ENCODE measurements at regions not wholly inside any gene's neighbourhood (a gene's known extent, or its start where the extent isn't known, plus 50 kb on each side); places are given as distances from the start of the nearest gene placed in this dataset.

GRCh38 chr11:15882876-15883454 lies 473.4 kb downstream of the SOX6 start:
- H3K9me3 ChIP-seq (ENCODE audit: control insufficient read depth, low read length), result no peaks in the 10 kb centered on the region
- H3K9ac ChIP-seq (ENCODE audit: low read length), result no peak overlapping the region
- no peak overlapping the region for H3K4me3 ChIP-seq (ENCODE audit: low read length)
- H3K4me1 ChIP-seq (ENCODE audit: control insufficient read depth, insufficient read depth, low read length), result peaks cover 3% of the 10 kb centered on the region
- no peaks in the 10 kb centered on the region for H3K27me3 ChIP-seq (ENCODE audit: control insufficient read depth, insufficient read depth, low read length)
- H3K36me3 ChIP-seq (ENCODE audit: control insufficient read depth, insufficient read depth, low read length), result no peaks in the 10 kb centered on the region

- H3K4me1 ChIP-seq (ENCODE audit: control insufficient read depth, insufficient read depth, low read length), result peaks cover 3% of the 10 kb centered on the region
- no peaks in the 10 kb centered on the region for H3K27me3 ChIP-seq (ENCODE audit: control insufficient read depth, insufficient read depth, low read length)
- H3K36me3 ChIP-seq (ENCODE audit: control insufficient read depth, insufficient read depth, low read length), result no peaks in the 10 kb centered on the region
- no peak overlapping the region for H3K4me3 ChIP-seq (ENCODE audit: low read length)
- no peak overlapping the region for H3K9ac ChIP-seq (ENCODE audit: low read length)
- no peaks in the 10 kb centered on the region for H3K9me3 ChIP-seq (ENCODE audit: control insufficient read depth, low read length)
These were observed 472.9 kb downstream of the SOX6 start for GRCh38 chr11:15883455-15883920.

- no peak overlapping the region for H3K4me3 ChIP-seq (ENCODE audit: low read length)
- no peaks in the 10 kb centered on the region for H3K27me3 ChIP-seq (ENCODE audit: control insufficient read depth, insufficient read depth, low read length)
- peaks cover 3% of the 10 kb centered on the region for H3K4me1 ChIP-seq (ENCODE audit: control insufficient read depth, insufficient read depth, low read length)
- no peak overlapping the region for H3K9ac ChIP-seq (ENCODE audit: low read length)
- no peaks in the 10 kb centered on the region for H3K9me3 ChIP-seq (ENCODE audit: control insufficient read depth, low read length)
- H3K36me3 ChIP-seq (ENCODE audit: control insufficient read depth, insufficient read depth, low read length), result no peaks in the 10 kb centered on the region
These were observed 472.2 kb downstream of the SOX6 start for GRCh38 chr11:15884141-15884540.

DNA sequence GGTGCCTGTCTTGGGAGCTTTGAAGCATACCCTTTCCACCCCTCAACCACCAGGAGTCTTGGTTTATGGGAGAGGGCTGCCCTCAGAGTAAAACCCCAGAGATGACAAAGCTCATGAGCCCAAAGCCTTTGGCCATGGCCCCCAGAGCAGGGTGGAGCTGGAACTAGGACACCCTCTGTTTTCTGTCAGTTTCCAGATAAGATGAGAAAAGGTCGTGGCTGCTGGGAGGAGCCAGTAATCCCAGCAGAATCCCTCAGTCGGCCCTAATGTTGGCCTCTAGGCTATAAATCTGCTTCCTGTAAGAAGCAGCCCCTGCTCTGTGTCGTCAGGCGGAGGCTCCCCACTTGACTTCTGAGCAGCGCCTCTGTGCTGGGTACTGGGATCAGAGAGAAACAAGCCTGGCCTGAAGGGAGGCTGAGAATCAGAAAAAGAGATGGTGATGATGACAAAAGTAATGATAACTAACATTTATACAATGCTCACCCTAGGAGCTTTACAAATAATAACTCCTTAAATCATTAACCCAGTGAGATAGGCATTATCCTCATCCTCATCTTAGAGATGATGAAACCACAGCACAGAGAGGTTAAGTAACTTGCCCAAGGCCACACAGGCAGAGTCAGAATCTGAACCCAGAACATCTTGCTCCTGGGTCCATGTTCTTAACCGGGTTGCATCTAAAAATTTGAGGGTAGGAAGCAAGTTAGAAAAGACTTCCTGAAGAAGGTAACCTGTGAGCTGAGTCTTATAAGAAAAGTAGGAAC lies 471.4 kb downstream of the SOX6 start:
- H3K27me3 ChIP-seq (ENCODE audit: control insufficient read depth, insufficient read depth, low read length), result no peaks in the 10 kb centered on the region
- peaks cover 3% of the 10 kb centered on the region for H3K4me1 ChIP-seq (ENCODE audit: control insufficient read depth, insufficient read depth, low read length)
- no peaks in the 10 kb centered on the region for H3K36me3 ChIP-seq (ENCODE audit: control insufficient read depth, insufficient read depth, low read length)
- H3K9me3 ChIP-seq (ENCODE audit: control insufficient read depth, low read length), result no peaks in the 10 kb centered on the region
- no peak overlapping the region for H3K4me3 ChIP-seq (ENCODE audit: low read length)
- H3K9ac ChIP-seq (ENCODE audit: low read length), result no peak overlapping the region

DNA sequence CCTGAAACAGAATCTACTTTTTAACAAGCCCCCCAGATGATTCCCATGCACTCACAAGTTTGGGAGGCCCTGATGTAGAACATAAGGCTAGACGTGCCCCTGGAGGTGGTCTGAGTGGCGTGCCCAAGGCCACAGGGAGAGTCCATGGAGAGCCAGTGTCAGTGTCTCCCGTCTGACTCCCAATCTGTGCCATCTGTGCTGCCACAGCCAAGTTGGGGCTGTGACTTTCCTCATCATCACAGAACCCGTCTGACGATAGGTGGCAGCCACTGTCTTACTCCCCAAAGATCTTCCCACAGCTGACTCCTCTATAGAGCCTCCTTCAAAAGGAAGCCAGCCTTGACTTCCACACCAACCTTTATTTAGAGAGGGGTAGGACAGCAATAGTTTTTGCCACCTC lies 470.5 kb downstream of the SOX6 start:
- Histone ChIP-seq H3K9ac (ENCODE audit: low read length) (no peak overlapping the region), H3K27me3 (ENCODE audit: control insufficient read depth, insufficient read depth, low read length) (no peaks in the 10 kb centered on the region), H3K4me1 (ENCODE audit: control insufficient read depth, insufficient read depth, low read length) (peaks cover 3% of the 10 kb centered on the region), H3K4me3 (ENCODE audit: low read length) (no peak overlapping the region), H3K9me3 (ENCODE audit: control insufficient read depth, low read length) (no peaks in the 10 kb centered on the region), H3K36me3 (ENCODE audit: control insufficient read depth, insufficient read depth, low read length) (no peaks in the 10 kb centered on the region)

GRCh38 chr11:15886299-15886698 lies 470.0 kb downstream of the SOX6 start:
- Histone ChIP-seq H3K4me3 (ENCODE audit: low read length) (no peak overlapping the region), H3K4me1 (ENCODE audit: control insufficient read depth, insufficient read depth, low read length) (peaks cover 3% of the 10 kb centered on the region), H3K9ac (ENCODE audit: low read length) (no peak overlapping the region), H3K9me3 (ENCODE audit: control insufficient read depth, low read length) (no peaks in the 10 kb centered on the region), H3K36me3 (ENCODE audit: control insufficient read depth, insufficient read depth, low read length) (no peaks in the 10 kb centered on the region), H3K27me3 (ENCODE audit: control insufficient read depth, insufficient read depth, low read length) (no peaks in the 10 kb centered on the region)

DNA sequence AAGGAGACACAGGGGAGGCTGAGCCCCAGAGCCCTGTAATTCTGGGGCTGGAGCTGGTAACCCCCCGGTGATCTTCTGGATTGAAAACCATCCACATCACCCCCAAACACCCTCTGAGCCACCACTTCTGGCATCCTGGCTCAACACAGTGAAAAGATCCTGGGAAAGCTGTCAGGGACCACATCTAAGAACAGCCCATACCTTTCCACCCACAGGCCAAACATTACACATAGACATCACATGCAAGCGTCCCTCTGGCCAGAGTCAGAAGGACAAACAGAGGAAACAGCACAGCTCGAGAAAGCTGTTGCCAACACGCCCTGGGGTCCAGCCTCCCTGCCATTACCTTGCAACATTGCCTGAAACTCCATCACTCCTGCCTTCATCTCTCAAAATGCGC lies 469.5 kb downstream of the SOX6 start:
- H3K4me1 ChIP-seq (ENCODE audit: control insufficient read depth, insufficient read depth, low read length), result peaks cover 3% of the 10 kb centered on the region
- no peak overlapping the region for H3K9ac ChIP-seq (ENCODE audit: low read length)
- no peak overlapping the region for H3K4me3 ChIP-seq (ENCODE audit: low read length)
- H3K9me3 ChIP-seq (ENCODE audit: control insufficient read depth, low read length), result no peaks in the 10 kb centered on the region
- H3K36me3 ChIP-seq (ENCODE audit: control insufficient read depth, insufficient read depth, low read length), result no peaks in the 10 kb centered on the region
- H3K27me3 ChIP-seq (ENCODE audit: control insufficient read depth, insufficient read depth, low read length), result no peaks in the 10 kb centered on the region

DNA sequence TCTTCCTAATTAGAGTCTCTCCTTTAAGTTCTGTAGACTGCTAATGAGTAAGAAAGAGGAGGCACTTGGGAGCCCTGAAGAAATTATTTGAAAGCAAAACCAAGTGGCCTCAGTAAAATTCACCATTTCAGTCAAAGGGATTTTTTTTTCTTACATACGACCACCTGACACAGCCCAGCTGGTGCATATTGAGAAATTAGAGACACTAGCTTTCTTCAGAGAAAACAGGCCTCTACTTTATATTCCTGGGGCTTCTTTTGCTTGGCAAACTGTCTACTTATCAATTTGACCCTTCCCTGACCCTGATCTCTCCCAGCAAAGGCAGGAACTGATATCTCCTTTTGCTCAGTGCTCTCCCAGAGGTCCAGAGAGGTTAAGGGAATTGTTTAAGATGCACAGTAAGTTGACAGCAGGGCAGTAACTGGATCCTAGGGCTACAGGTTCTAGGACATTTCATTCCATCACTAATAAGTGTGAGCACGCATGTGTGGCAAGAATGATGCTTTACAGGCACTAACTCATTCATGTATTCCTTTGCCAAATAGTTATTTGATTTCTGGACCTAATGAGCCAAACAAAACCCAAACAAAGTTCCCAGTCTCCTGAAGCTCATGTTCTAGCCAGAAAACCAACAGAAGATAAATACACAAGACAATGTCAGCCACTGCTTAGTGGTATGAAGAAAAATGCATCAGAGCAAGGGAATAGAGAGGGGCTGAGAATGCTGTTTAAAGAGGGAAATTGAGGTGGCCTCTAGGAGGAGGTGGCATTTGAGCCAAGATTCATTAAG lies 467.6 kb downstream of the SOX6 start:
- Histone ChIP-seq H3K4me1 (ENCODE audit: control insufficient read depth, insufficient read depth, low read length) (peaks cover 12% of the 10 kb centered on the region), H3K9me3 (ENCODE audit: control insufficient read depth, low read length) (no peaks in the 10 kb centered on the region), H3K36me3 (ENCODE audit: control insufficient read depth, insufficient read depth, low read length) (no peaks in the 10 kb centered on the region), H3K27me3 (ENCODE audit: control insufficient read depth, insufficient read depth, low read length) (no peaks in the 10 kb centered on the region), H3K9ac (ENCODE audit: low read length) (no peak overlapping the region), H3K4me3 (ENCODE audit: low read length) (no peak overlapping the region)

- H3K4me1 ChIP-seq (ENCODE audit: control insufficient read depth, insufficient read depth, low read length), result peaks cover 12% of the 10 kb centered on the region
These were observed 466.8 kb downstream of the SOX6 start for GRCh38 chr11:15889363-15890030.

DNA sequence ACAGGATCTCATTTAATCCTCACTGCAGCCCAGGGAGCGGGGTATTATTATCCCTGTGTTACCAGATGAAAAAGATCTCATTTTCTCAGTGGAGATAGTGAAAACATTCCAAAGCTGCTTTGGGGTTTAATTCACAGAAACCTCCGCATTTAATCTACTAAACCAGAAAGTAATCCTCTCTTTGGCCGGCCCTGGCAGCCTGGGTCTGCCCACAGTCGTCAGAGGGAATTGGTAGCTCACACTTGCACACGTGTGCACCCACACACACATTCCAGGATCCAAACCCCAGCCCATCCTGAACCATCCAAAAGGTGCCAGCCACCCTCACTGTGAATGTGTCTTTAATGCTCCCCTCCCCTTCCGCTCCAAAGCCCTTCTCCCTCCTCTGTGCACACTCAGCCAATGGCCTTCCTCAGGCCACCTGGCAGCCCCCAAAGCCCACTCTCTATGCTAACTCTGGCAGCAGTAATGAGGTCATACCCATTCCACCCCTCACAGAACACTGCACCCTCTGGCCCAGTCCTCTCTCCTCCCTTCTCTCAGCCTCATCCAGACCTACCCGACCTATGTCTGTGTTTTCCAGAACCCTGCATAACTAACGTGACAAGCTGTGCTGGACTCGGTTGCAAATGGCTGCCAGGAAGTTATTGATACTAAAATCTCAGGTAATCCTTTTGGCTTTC lies 466.2 kb downstream of the SOX6 start:
- no peaks in the 10 kb centered on the region for H3K9me3 ChIP-seq (ENCODE audit: control insufficient read depth, low read length)

More at GRCh38 chr11:15889363-15890030, 466.8 kb downstream of the SOX6 start:
- Histone ChIP-seq H3K4me3 (ENCODE audit: low read length) (no peak overlapping the region), H3K36me3 (ENCODE audit: control insufficient read depth, insufficient read depth, low read length) (no peaks in the 10 kb centered on the region), H3K9ac (ENCODE audit: low read length) (no peak overlapping the region), H3K9me3 (ENCODE audit: control insufficient read depth, low read length) (no peaks in the 10 kb centered on the region), H3K27me3 (ENCODE audit: control insufficient read depth, insufficient read depth, low read length) (no peaks in the 10 kb centered on the region)

GRCh38 chr11:15893080-15893492 lies 463.3 kb downstream of the SOX6 start:
- H3K36me3 ChIP-seq (ENCODE audit: control insufficient read depth, insufficient read depth, low read length), result no peaks in the 10 kb centered on the region

More for the DNA sequence above, 466.2 kb downstream of the SOX6 start:
- Histone ChIP-seq H3K4me3 (ENCODE audit: low read length) (no peak overlapping the region), H3K27me3 (ENCODE audit: control insufficient read depth, insufficient read depth, low read length) (no peaks in the 10 kb centered on the region), H3K9ac (ENCODE audit: low read length) (no peak overlapping the region), H3K36me3 (ENCODE audit: control insufficient read depth, insufficient read depth, low read length) (no peaks in the 10 kb centered on the region), H3K4me1 (ENCODE audit: control insufficient read depth, insufficient read depth, low read length) (peaks cover 9% of the 10 kb centered on the region)

More at GRCh38 chr11:15893080-15893492, 463.3 kb downstream of the SOX6 start:
- Histone ChIP-seq H3K27me3 (ENCODE audit: control insufficient read depth, insufficient read depth, low read length) (no peaks in the 10 kb centered on the region), H3K4me3 (ENCODE audit: low read length) (no peak overlapping the region), H3K4me1 (ENCODE audit: control insufficient read depth, insufficient read depth, low read length) (peaks cover 9% of the 10 kb centered on the region), H3K9ac (ENCODE audit: low read length) (no peak overlapping the region), H3K9me3 (ENCODE audit: control insufficient read depth, low read length) (no peaks in the 10 kb centered on the region)
